Bronchial epithelial cell (primary cell): ENCODE measurements at regions not wholly inside any gene's neighbourhood (a gene's known extent, or its start where the extent isn't known, plus 50 kb on each side); places are given as distances from the start of the nearest gene placed in this dataset.

Experiments
- DNase-seq: peaks from one replicate; pipeline ENCODE4 v3.0.0-alpha.2; 2010; ENCODE audit warnings: low read depth
- FAIRE-seq: peaks from 2 replicates; lab custom pipeline; 2011; peaks lifted over from hg19 to GRCh38; lab: Jason Lieb, UNC
- H3K27me3 ChIP-seq: 2 replicates; pipeline ENCODE4 v1.5.1; 2011; ENCODE audit warnings: low read length; ENCODE audit not compliant: control insufficient read depth, insufficient read depth
- H3K36me3 ChIP-seq: 2 replicates; pipeline ENCODE4 v1.5.1; 2011; ENCODE audit warnings: low read length; ENCODE audit not compliant: control insufficient read depth, insufficient read depth
- H3K4me3 ChIP-seq: 2 replicates; pipeline ENCODE4 v1.5.1; 2011; ENCODE audit warnings: mild to moderate bottlenecking, low read depth, low read length, control low read depth
- CTCF ChIP-seq: IDR thresholded peaks from 2 replicates; pipeline ENCODE4 v1.5.1; 2011; ENCODE audit warnings: mild to moderate bottlenecking, moderate library complexity, low read length, control low read depth, inconsistent platforms; ENCODE audit not compliant: insufficient read depth, severe bottlenecking

- TF ChIP-seq CTCF, result no peak
- H3K4me3 ChIP-seq, result no peak overlapping the region
Measured at GRCh38 chr10:118841881-118842605, 87.3 kb upstream of the CACUL1 start.

GRCh38 chr10:118842843-118843624, 88.3 kb upstream of the CACUL1 start:
- no peak overlapping the region for H3K4me3 ChIP-seq
- no peak for TF ChIP-seq CTCF
- DNase-seq (no peak), FAIRE-seq (peak; percentile 83)
- H3K27me3 ChIP-seq, result no peaks in the 10 kb centered on the region
- no peaks in the 10 kb centered on the region for H3K36me3 ChIP-seq

More at GRCh38 chr10:118841881-118842605, 87.3 kb upstream of the CACUL1 start:
- H3K36me3 ChIP-seq, result no peaks in the 10 kb centered on the region
- H3K27me3 ChIP-seq, result no peaks in the 10 kb centered on the region
- FAIRE-seq, result no peak
- DNase-seq, result no peak

- Histone ChIP-seq H3K27me3 (no peaks in the 10 kb centered on the region), H3K4me3 (no peak overlapping the region), H3K36me3 (no peaks in the 10 kb centered on the region)
- no peak for TF ChIP-seq CTCF
- DNase-seq, result no peak
- no peak for FAIRE-seq
Measured at GRCh38 chr10:118843647-118844265, 89.0 kb upstream of the CACUL1 start.

- FAIRE-seq (no peak), DNase-seq (peak; percentile 75)
- H3K4me3 ChIP-seq, result no peak overlapping the region
- H3K36me3 ChIP-seq, result no peaks in the 10 kb centered on the region
- no peaks in the 10 kb centered on the region for H3K27me3 ChIP-seq
- no peak for TF ChIP-seq CTCF
Measured at GRCh38 chr10:118844731-118845521, 90.2 kb upstream of the CACUL1 start.

GRCh38 chr10:118845776-118846175, 91.0 kb upstream of the CACUL1 start:
- Histone ChIP-seq H3K36me3 (no peaks in the 10 kb centered on the region), H3K4me3 (no peak overlapping the region), H3K27me3 (no peaks in the 10 kb centered on the region)
- DNase-seq (peak; percentile 85), FAIRE-seq (no peak)
- no peak for TF ChIP-seq CTCF
